NCI-H345 treated with DMSO at 0.1 percent for 48 hours (cell line): ENCODE measurements at regions not wholly inside any gene's neighbourhood (a gene's known extent, or its start where the extent isn't known, plus 50 kb on each side); places are given as distances from the start of the nearest gene placed in this dataset.
A peak's percentile ranks its signal among the peaks of the same experiment; 100 is the strongest.
"Not testable (repeated sequence)": the region's sequence is repeated elsewhere in the genome, so short reads cannot be mapped to it uniquely, and the experiment has no call there.

Source experiments
- DNase-seq: peaks from one replicate; lab custom pipeline; 2025; ENCODE audit not compliant: unreplicated experiment; lab: John Stamatoyannopoulos, UW

DNA sequence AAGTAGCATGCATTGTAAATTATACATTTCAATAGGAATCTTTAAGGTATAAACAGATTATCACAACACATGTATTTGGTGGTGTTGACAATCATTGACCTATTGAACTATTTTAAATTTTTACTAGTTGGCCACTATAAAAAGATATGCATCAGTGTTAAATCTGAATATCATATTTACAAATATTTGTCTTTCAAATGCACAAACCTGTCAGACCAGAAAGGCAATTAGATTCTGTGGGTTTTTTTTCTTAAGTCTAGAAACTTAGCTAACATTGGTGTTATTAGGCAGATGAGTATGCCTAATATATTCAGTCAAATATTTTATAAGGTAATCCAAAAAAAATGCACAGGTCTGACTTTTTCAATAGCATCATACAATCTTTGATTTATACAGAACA, 241.4 kb upstream of the DGKB start:
- no peak for DNase-seq

DNA sequence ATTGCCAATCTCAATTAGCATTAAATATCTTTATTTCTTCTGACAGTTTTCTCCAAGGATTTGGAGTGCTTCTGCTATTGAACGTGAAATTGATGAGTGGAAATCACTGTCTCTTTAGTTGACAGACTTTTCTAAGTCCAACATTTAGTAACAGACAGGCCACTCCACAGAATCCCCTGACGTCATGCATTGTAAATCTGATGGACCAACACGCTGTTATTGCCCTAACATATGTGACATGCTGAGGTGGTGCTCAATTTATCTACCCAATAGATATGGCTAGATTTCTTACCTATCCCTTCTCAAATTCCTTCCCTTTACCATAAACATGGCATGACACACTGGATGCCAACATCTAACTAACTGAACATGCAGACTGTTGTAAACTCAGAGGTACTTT, 240.6 kb upstream of the DGKB start:
- no peak for DNase-seq

DNA sequence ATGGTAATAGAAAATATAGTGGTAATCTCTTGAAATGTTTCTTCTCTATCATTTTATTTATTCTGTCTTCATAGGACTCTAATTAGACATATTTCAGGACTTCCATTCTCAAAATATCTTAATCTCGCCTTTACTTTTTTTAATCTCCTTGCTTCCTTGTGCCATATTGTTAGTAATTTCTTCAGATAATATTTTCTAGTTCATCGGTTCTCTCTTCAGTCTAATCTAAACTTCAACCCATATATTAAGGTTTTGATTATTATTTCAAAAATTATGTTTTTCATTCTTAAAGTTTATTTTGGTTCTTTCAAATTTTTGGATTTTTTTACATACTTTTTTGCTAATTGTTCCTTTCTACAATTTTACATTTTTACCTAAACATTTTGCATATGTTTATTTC, 237.9 kb upstream of the DGKB start:
- no peak for DNase-seq

DNA sequence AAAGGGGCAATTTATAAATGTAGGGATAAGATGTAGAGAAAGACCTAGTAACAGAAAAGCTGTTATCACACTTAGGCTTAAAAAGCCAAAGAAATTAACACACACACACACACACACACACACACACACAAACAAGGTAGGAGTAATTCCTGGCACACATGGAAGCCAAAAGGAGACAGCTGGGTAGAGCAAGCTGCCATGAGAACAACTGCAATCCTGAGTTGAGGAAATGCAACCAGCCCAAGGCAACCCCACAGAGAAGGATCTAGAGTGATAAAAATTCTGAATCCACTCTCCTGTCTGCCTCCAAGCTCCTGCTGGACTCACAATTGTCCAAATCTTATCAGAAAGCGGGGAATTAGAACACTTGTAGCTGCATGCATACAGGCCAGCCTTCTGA, 229.1 kb upstream of the DGKB start:
- DNase-seq, result no peak

DNA sequence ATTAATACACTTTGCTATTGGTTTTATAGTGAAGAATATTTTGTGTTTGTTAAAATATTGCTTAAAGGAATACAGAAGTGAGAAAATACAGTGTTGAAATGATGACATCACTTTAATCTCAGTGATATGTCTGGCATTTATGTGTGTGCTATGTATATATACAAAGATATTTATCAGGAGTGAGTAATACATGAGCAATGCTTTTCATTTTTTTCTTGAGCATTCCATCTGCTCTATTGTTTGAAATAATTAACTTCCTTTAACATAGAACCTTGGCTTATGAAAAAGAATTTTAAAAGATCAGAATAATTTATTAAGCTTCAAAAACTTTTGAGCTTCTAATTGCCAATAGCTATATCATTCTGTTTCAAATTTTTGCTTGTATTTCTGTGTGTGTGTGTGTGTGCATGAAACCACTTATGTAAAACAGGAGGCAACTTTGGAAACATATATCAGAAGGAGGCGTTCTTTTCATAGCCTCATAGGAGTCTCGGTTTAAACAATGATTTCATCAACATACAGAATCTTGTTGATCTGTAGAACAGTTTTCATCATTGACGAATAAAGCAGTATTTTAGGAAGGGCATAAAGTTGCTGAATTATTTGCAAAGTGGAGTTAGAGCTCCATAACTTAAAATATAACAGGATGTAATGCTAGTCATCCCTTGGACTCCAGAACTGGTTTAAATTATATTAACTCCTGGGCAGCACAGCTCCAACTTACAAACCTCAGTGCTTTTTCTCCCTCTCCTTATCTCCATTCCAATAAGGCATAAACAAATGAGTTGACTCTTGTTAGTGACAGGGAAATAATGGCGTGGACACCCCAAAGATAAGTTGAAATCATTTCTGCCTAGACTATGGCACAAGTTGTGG, 228.4 kb upstream of the DGKB start:
- no peak for DNase-seq

DNA sequence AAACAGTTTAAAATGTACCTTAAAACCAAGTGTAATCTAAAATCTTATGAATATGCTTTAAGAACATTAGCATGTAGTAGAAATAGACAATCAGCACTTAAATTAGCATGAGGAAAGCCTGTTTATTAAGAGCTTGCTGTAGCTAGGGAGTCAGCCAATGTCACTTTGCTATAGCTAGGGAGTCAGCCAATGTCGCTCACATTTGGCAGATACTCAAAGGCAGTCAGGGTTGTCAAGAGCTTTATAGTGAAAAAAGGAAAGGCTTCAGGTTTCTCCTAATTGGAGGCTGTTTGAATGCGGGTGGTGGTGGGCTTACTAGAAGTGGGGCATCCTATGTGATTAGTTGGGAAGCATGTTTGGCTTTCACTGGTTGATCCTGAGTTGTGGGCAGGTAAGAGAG, 226.2 kb upstream of the DGKB start:
- DNase-seq, result peak; percentile 73

DNA sequence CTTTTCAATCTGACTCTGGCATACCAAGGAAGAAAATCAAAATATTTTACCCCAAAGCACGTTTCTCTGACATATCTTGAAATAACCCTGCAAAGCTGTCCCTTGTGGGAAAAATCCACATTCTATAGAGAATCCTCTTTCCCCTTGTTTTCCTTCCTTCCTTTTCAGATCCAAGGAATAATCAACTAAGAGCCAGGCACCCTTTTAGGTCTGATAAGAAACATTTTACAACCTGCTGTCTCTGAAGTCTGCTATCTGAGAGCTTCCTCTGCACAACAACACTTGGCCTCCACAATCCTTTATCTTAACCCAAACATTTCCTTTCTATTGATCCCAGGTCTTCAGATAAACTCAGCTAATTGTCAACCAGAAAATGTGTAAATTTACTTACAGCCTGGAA, 224.1 kb upstream of the DGKB start:
- not testable (repeated sequence) for DNase-seq

DNA sequence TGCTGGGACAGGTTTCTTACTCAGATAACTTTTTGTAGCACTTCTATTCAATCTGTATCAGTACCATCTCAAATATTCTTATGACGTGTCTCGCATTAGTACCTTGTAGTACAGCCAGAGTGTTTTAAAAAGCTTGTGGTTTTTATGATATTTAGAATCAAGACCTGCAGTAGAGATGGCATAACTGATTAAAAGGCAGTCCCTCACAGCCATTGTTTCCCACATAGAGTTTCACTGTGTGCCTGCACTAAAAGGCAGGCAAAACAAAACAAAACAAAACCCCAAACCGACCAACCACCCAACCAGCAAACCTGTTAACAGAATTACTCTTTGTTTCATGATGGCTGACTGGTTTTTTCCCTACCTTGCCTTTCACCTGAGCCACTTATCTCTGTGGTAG, 221.3 kb upstream of the DGKB start:
- no peak for DNase-seq

DNA sequence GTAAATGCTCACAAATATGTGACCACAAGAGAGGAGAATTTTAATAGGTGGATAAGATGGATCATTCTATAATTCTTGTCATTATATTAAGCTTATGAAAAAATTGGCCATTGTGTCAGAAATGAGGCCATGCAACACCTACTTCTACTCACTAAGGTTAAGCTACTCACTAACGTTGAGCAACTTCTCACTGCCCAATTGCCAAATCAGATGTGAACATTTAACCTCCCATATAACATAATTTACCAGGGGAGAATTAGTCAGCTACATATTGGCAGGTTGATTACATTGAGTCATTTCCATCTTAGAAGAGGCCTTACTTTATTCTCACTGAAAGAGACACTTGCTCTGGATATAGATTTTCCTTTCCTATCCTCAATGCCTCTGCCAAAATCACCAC, 211.2 kb upstream of the DGKB start:
- DNase-seq, result no peak

DNA sequence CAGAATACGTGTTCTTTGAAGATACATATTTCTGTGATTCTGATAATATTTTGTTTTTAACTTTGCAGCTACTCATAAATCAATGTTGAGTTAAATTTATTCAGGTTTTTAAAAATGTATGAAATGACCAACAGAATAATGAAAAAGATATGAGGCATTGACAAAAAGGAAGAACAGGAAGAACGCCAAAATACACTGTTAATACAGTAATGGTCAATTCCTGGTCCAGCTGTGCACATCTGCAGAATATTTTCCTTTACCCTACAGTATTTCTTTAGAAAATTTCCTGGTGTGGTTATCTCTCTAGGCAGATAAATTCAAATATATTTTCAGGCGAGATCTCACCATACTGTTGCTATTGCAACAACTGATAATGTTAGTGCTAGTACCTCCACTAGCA, 203.2 kb upstream of the DGKB start:
- DNase-seq, result no peak

DNA sequence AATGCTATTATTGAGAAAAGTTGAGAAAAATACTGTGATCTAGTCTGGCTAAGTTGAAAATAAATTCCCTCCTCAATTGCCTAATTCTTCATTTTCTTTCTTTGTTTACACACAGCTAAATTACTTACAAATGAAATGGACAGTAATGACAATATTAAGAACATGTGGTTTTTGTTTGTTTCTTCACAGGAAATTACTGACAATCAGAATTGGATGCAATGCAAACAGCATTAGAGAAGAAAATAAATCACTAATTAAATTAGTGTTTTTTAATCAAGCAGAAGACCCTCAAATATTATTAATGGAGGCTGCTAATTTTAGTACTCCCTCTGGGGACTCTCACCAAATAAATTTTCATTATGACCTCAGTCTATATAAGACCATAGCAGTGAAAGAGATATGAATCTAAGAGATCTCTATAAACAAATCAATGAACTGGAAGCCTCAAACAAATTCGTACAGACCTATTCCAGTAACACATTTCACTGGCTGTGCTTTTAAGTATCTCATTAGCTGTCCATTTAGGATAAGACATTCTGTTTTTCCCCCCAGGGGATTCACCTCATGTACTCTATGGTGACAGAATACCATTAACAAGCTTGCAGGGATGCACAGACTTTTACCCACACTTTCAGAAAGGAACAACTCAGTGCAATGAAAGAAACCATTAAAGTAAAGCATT, 202.0 kb upstream of the DGKB start:
- no peak for DNase-seq

DNA sequence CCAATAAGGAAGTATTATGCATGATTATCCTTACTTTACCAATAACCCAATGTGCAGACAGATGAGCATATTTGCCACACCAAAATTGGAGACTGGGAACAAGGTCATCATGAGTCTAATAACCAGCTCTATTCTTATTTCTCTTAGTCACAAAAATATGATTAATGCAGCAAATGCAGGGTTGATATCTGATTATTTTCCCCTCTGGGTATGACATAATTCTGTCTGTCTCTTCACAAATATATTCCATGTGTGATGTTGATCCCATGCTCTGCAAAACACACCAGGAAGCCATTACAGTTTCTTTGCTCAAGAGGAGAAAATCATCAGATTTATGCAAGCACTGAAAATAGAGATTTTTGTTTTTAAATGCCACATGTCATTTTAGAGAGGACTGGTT, 196.5 kb upstream of the DGKB start:
- DNase-seq, result no peak

DNA sequence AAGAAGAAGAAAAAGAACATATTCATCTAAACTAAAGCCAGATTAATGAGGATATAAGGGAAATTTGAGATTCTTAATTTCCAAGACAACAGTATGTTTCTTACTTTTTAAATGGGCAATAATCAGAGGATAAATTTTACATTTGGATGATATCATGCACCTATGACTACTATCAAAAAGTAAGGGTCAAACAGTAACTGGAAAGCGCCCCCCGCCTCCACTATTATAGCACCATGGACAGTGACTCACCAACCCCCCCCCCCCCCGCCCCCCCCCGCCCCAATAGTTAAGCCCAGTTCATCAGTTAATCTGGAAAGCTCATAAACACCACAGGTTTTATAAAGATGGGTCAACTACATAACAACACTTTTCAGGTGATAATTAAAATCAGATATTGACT, 194.3 kb upstream of the DGKB start:
- no peak for DNase-seq

DNA sequence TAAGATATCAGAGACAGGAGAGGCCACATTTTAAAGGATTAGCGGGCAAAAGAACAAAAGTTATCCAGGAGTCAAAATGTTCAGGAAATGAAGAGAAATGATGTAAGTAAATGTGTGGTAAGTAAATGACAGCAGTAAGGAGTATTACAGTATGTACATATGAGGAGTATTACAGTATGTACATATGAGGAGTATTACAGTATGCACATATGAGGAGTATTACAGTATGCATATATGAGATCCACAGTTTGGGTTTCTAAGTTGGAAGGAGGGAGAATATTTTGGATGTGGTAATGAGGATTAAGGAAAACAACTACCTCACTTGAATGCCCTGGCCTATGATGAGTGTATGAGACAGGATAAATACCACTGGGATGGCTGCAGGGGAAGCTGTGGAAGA, 192.4 kb upstream of the DGKB start:
- no peak for DNase-seq

DNA sequence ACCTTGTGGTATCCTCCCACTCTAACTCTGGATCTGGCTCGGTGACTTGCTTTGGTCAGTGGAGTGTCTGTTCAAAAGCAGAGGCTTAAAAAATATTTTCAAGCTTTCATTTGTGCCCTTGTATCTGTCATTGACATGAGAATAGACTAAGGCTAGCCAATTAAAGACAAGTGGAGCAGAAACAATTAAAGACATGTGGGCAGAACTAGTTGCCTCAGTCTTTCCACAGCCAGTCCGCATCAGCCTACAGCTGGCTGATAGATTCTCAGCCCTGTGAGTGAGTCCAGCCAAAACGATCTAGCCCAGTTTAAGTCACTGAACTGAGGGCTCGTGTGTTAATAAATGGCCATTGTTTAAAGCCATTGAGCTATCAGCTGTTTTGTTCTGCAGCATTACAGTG, 185.2 kb upstream of the DGKB start:
- no peak for DNase-seq

DNA sequence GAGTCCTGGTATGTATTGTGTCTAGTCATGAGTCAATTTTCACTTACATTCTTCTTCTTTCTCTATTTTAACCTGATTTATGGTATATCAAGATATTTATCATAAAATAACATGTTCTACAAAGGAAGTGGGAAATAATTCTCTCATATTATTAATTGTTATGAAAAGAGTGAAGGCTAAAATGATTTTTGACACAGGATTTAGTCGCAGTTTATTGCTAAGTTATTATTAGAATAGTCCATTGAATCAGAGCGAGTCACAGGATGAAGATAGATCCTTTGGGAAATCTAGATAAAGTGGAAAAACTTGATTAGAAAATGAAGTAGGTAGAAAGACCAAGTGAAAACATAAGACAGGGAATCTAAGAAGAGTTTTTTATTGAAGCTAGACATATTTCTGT, 184.3 kb upstream of the DGKB start:
- no peak for DNase-seq

DNA sequence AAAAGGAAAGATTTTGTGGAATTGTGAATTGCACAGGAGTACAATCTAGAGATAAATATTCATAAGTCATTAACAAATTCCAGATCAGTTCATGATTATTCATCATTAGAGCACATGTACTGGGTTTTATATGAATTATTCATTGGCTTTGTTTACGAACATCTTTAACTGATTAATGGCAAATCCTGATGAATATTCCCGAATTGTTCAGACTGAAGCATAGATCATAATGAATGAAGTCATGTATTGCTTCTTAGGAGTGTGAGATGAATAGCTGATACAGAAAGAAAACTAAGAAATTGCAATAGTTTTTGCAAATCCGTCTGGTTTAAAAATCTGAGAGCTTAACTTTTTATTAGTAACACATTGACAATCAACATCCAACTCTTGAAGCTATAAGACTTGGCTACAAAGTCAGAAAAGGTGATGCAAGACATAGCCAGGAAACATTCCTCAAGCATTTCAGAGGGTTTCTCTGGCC, 183.6 kb upstream of the DGKB start:
- no peak for DNase-seq

DNA sequence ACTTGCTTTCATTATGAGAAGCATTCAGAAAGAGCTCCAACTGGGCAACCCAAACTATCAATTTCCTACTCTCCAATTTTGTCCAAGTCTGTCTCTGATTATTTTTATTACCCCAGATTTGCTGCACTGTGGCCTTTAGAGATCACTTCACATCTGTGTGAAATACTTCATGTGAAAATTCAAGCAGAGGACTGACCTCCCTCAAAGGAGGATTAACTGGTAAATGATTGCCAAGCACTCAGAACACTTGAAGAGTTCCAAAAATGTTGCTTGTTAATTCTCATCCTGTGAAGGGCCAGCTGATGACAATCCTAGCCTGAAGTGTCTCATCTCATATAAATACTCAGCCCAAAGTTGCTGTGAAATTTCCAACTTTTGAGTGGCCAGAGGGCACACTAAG, 182.8 kb upstream of the DGKB start:
- DNase-seq, result no peak

DNA sequence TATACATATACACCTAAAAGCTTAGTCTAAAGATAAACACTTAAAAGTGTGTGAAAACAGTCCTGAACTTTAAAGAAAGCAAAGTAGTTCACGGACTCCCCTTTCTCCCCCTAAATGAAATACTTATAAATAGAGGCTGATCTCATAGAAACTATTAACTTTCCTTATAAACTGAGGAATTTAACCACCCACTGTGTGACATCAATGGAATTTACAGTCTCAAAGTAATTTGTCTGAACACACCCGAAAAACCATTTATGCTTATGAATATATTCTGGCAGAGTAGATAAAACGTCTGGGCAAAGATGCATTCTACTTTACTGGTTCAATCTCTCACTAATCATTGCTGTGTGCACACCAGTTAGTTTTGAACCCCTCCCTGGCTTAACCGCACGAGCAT, 181.8 kb upstream of the DGKB start:
- no peak for DNase-seq

DNA sequence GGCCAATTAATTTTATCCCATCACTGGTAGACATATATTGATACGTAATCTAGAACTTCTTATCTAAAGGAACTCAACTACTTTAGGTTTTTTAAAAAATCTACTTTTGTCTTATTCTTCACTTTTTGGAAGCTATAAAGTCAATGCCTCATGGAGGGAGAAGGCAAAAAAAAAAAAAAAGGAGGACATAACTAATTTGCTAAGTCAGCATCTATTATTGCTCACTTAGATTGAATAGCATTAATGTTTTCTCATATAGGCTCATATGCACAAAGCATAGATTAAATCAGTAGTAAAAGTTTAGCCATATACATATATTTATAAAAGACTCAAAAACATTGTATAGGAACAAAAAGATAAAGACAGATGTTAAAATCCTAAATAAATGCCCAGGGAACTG, 179.3 kb upstream of the DGKB start:
- no peak for DNase-seq

DNA sequence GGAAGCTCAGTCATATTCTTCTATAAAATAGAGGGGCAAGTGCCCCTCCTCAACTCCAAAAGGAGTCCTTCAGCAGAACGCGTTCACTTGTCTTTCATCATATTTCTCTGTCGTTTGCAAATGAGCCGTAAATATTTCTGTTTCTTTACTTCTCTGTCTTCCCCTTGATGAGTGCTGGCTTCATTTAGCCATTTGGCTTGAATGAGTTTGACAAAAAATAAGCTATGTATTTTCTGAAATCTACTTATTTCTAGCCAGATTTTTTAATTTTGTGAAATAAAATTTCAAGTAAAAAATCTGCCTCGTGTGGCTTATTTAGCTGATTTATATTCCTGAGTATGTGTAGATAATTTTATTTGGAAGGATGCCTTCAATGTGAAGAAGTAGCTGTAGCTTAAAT, 170.8 kb upstream of the DGKB start:
- DNase-seq, result no peak

DNA sequence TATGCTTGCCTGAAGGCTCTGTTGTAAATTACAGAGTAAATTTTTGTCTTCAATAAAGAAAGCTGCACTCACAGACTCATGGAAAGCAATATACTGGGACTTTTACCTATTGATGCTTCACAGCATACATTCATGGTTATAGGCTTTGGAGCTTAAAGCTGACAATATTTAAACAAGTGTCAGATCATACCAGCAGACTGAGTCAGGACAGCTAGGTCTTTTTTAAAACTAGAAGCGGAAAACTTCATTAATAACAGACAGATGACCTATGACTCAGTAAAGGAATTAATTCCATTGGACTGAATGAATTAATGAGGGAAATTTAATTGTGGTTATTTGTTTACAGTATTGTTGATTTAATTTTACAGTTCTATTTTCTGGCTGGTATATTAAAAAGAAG, 165.8 kb upstream of the DGKB start:
- DNase-seq, result no peak

DNA sequence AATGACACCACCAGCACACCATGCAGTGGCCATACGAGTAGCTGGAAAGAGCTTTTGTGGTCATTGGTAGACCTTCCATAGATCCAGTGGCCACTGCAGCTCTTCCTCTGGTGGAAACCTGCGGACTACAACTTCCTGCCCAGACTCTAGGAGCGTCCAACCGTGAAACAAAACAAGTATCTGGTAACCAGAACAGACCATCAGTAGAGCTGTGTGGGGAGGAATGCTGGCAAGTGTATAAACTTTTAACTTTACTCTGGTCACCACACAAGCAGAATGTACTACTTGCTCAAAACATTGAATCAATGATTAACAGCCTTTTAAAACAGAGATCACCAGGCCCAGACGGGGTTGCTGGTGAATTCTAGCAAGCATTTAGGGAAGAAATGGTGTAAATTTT, 154.7 kb upstream of the DGKB start:
- no peak for DNase-seq
